Naive thymus-derived CD4-positive, alpha-beta T cell (primary cell): ENCODE measurements at regions not wholly inside any gene's neighbourhood (a gene's known extent, or its start where the extent isn't known, plus 50 kb on each side); places are given as distances from the start of the nearest gene placed in this dataset.
"Not testable (repeated sequence)": the region's sequence is repeated elsewhere in the genome, so short reads cannot be mapped to it uniquely, and the experiment has no call there.

Experiments used
- ATAC-seq: fragments of 150-1000 bp; cut with Tn5 transposase; 2 replicates; pipeline ENCODE4 v1.10.0; 2021; ENCODE audit warnings: mild to moderate bottlenecking, moderate library complexity
- CTCF ChIA-PET: fragments of 350-600 bp; sonication (Branson Sonifier 250); formaldehyde crosslinking; loops from one replicate; lab custom pipeline; 2021; ENCODE audit warnings: antibody characterized with exemption; lab: Charles Lee
- POLR2A ChIA-PET: fragments of 350-600 bp; sonication (Branson Sonifier 250); formaldehyde crosslinking; loops from one replicate; lab custom pipeline; 2021; ENCODE audit warnings: antibody characterized with exemption, inconsistent platforms; lab: Charles Lee
- DNase-seq, 9 donors: peaks; one replicate each; pipeline versions ENCODE4 v3.0.0 to v3.0.0-alpha.2; 2020 to 2022; ENCODE audit warnings: mixed read lengths in 1 of 9
- H3K27ac ChIP-seq: one replicate; pipeline ENCODE4 v1.7.0; 2013; ENCODE audit warnings: mild to moderate bottlenecking, low read depth, low read length, moderate library complexity
- H3K27me3 ChIP-seq, 2 donors: one replicate each; pipeline ENCODE4 v1.7.0; 2013; ENCODE audit warnings: low read length in 2 of 2, mild to moderate bottlenecking in 2 of 2, moderate library complexity in 2 of 2; ENCODE audit not compliant: control insufficient read depth in 2 of 2, insufficient read depth in 2 of 2
- H3K36me3 ChIP-seq, 3 experiments: 1 replicate in 2 of 3; 2 replicates in 1 of 3; pipeline ENCODE4 v1.7.0; 2013; ENCODE audit warnings: low read length in 3 of 3, mild to moderate bottlenecking in 3 of 3, moderate library complexity in 1 of 3; ENCODE audit not compliant: insufficient read depth in 3 of 3, control insufficient read depth in 2 of 3
- H3K4me1 ChIP-seq, 2 donors: one replicate each; pipeline ENCODE4 v1.7.0; 2013; ENCODE audit warnings: low read length in 2 of 2, mild to moderate bottlenecking in 2 of 2, moderate library complexity in 1 of 2; ENCODE audit not compliant: control insufficient read depth in 2 of 2, insufficient read depth in 2 of 2
- H3K4me3 ChIP-seq: 2 replicates; pipeline ENCODE4 v1.7.0; 2013; ENCODE audit warnings: mild to moderate bottlenecking, low read length
- H3K9me3 ChIP-seq, 3 experiments: 1 replicate in 2 of 3; 2 replicates in 1 of 3; pipeline ENCODE4 v1.7.0; 2013; ENCODE audit warnings: low read length in 3 of 3; ENCODE audit not compliant: control insufficient read depth in 2 of 3
- H3K27ac Mint-ChIP-seq, 9 donors: one replicate each; pipeline ENCODE4 v1.8.0; 2020 to 2022; ENCODE audit warnings: mixed read lengths in 9 of 9, mild to moderate bottlenecking in 8 of 9, moderate library complexity in 5 of 9, inconsistent platforms in 2 of 9
- H3K27me3 Mint-ChIP-seq, 5 donors: one replicate each; pipeline ENCODE4 v1.8.0; 2021 to 2022; ENCODE audit warnings: mixed read lengths in 5 of 5, mild to moderate bottlenecking in 1 of 5
- H3K36me3 Mint-ChIP-seq, 5 donors: one replicate each; pipeline ENCODE4 v1.8.0; 2020 to 2022; ENCODE audit warnings: mixed read lengths in 5 of 5, mild to moderate bottlenecking in 3 of 5, inconsistent platforms in 1 of 5
- H3K4me1 Mint-ChIP-seq, 7 donors: one replicate each; pipeline ENCODE4 v1.8.0; 2020 to 2022; ENCODE audit warnings: mixed read lengths in 7 of 7, mild to moderate bottlenecking in 3 of 7, inconsistent platforms in 1 of 7
- H3K4me3 Mint-ChIP-seq, 10 donors: one replicate each; pipeline ENCODE4 v1.8.0; 2020 to 2022; ENCODE audit warnings: mild to moderate bottlenecking in 10 of 10, mixed read lengths in 10 of 10, moderate library complexity in 6 of 10, inconsistent platforms in 2 of 10
- H3K9me3 Mint-ChIP-seq, 11 donors: one replicate each; pipeline ENCODE4 v1.8.0; 2020 to 2022; ENCODE audit warnings: mixed read lengths in 11 of 11, mild to moderate bottlenecking in 4 of 11, inconsistent platforms in 1 of 11, moderate library complexity in 1 of 11
- intact Hi-C, 2 donors: fragments of 100-400 bp; cut with micrococcal nuclease; formaldehyde crosslinking; loops; one replicate each; pipeline ENCODE4 v1.15.1; 2023

- H3K4me3 ChIP-seq = no peak overlapping the region
- Mint-ChIP-seq H3K4me3 (no peak overlapping the region), H3K9me3 (peaks cover 0 to 8% (median 0%) of the 10 kb centered on the region in 11 donors), H3K27ac (peak overlapping the region in 1 of 9 donors; percentile 28), H3K27me3 (peaks cover 0 to 6% (median 0%) of the 10 kb centered on the region in 5 donors), H3K4me1 (no peaks in the 10 kb centered on the region), H3K36me3 (no peaks in the 10 kb centered on the region)
- intact Hi-C loops = no loop called here
- peak; percentile 31 for ATAC-seq
- no peaks in the 10 kb centered on the region for H3K27me3 ChIP-seq
- DNase-seq = no peak
- no peaks in the 10 kb centered on the region for H3K4me1 ChIP-seq
- CTCF ChIA-PET = no interaction called here
- H3K36me3 ChIP-seq = no peaks in the 10 kb centered on the region
- H3K27ac ChIP-seq = no peak overlapping the region
- no peaks in the 10 kb centered on the region for H3K9me3 ChIP-seq
- POLR2A ChIA-PET = no interaction called here
These were observed 465.5 kb downstream of the PDZRN4 start for GRCh38 chr12:41653386-41654326.

GRCh38 chr12:41652981-41653380 lies 464.9 kb downstream of the PDZRN4 start:
- DNase-seq = no peak
- H3K27ac ChIP-seq = no peak overlapping the region

GRCh38 chr12:41645624-41646023 lies 457.5 kb downstream of the PDZRN4 start:
- ChIA-PET POLR2A (no interaction called here), CTCF (interaction anchor here (0.7 kb wide), 1 partner anchor 271 kb away, joined by 4 read pairs; no protein-coding TSS in a partner anchor)
- no peaks in the 10 kb centered on the region for H3K36me3 Mint-ChIP-seq
- no peak for DNase-seq
- peaks cover 0 to 3% (median 0%) of the 10 kb centered on the region in 11 donors for H3K9me3 Mint-ChIP-seq
- no peak for ATAC-seq
- Histone ChIP-seq H3K4me3 (no peak overlapping the region), H3K9me3 (no peaks in the 10 kb centered on the region), H3K27ac (no peak overlapping the region), H3K4me1 (no peaks in the 10 kb centered on the region), H3K27me3 (no peaks in the 10 kb centered on the region), H3K36me3 (no peaks in the 10 kb centered on the region)
- intact Hi-C loops = no loop called here
- H3K4me1 Mint-ChIP-seq = no peaks in the 10 kb centered on the region
- H3K4me3 Mint-ChIP-seq = no peak overlapping the region
- H3K27me3 Mint-ChIP-seq = peaks cover 0 to 5% (median 4%) of the 10 kb centered on the region in 5 donors
- no peak overlapping the region for H3K27ac Mint-ChIP-seq

More at GRCh38 chr12:41652981-41653380, 464.9 kb downstream of the PDZRN4 start:
- Histone ChIP-seq H3K27me3 (no peaks in the 10 kb centered on the region), H3K9me3 (no peaks in the 10 kb centered on the region), H3K4me3 (no peak overlapping the region), H3K36me3 (no peaks in the 10 kb centered on the region), H3K4me1 (no peaks in the 10 kb centered on the region)
- intact Hi-C loops = no loop called here
- Mint-ChIP-seq H3K4me3 (no peak overlapping the region), H3K9me3 (peaks cover 0 to 8% (median 0%) of the 10 kb centered on the region in 11 donors), H3K4me1 (no peaks in the 10 kb centered on the region), H3K36me3 (no peaks in the 10 kb centered on the region), H3K27me3 (peaks cover 0 to 6% (median 0%) of the 10 kb centered on the region in 5 donors), H3K27ac (no peak overlapping the region)
- ChIA-PET POLR2A (no interaction called here), CTCF (no interaction called here)
- ATAC-seq = no peak

- POLR2A ChIA-PET, H3K27ac ChIP-seq, H3K9me3 Mint-ChIP-seq, H3K9me3 ChIP-seq, H3K27me3 Mint-ChIP-seq, ATAC-seq, H3K4me1 ChIP-seq, H3K4me3 Mint-ChIP-seq, intact Hi-C loops, H3K27ac Mint-ChIP-seq, H3K4me1 Mint-ChIP-seq, DNase-seq, H3K27me3 ChIP-seq, H3K36me3 ChIP-seq, CTCF ChIA-PET, H3K4me3 ChIP-seq, H3K36me3 Mint-ChIP-seq: not testable (repeated sequence)
These were observed 454.7 kb downstream of the PDZRN4 start for GRCh38 chr12:41642808-41643207.

GRCh38 chr12:41636653-41637052 lies 448.5 kb downstream of the PDZRN4 start:
- ChIA-PET CTCF (no interaction called here), POLR2A (no interaction called here)
- H3K9me3 Mint-ChIP-seq = peaks cover 0 to 5% (median 0%) of the 10 kb centered on the region in 11 donors
- Histone ChIP-seq H3K36me3 (no peaks in the 10 kb centered on the region), H3K4me1 (no peaks in the 10 kb centered on the region), H3K27me3 (no peaks in the 10 kb centered on the region), H3K27ac (no peak overlapping the region), H3K9me3 (no peaks in the 10 kb centered on the region), H3K4me3 (no peak overlapping the region)
- ATAC-seq (no peak), DNase-seq (no peak)
- no peaks in the 10 kb centered on the region for H3K27me3 Mint-ChIP-seq
- no peaks in the 10 kb centered on the region for H3K4me1 Mint-ChIP-seq
- no peaks in the 10 kb centered on the region for H3K36me3 Mint-ChIP-seq
- H3K4me3 Mint-ChIP-seq = no peak overlapping the region
- intact Hi-C loops = no loop called here
- no peak overlapping the region for H3K27ac Mint-ChIP-seq

- Histone ChIP-seq H3K4me3 (no peak overlapping the region), H3K36me3 (no peaks in the 10 kb centered on the region), H3K27ac (no peak overlapping the region), H3K9me3 (no peaks in the 10 kb centered on the region), H3K27me3 (no peaks in the 10 kb centered on the region), H3K4me1 (no peaks in the 10 kb centered on the region)
- intact Hi-C loops = no loop called here
- ChIA-PET CTCF (interaction anchor here (0.7 kb wide), 1 partner anchor 20 kb away, joined by 3 read pairs; no protein-coding TSS in a partner anchor), POLR2A (no interaction called here)
- no peaks in the 10 kb centered on the region for H3K4me1 Mint-ChIP-seq
- H3K36me3 Mint-ChIP-seq = no peaks in the 10 kb centered on the region
- H3K27ac Mint-ChIP-seq = no peak overlapping the region
- H3K27me3 Mint-ChIP-seq = no peaks in the 10 kb centered on the region
- H3K9me3 Mint-ChIP-seq = peaks cover 0 to 10% (median 3%) of the 10 kb centered on the region in 11 donors
- ATAC-seq (no peak), DNase-seq (no peak)
- no peak overlapping the region for H3K4me3 Mint-ChIP-seq
These were observed 447.7 kb downstream of the PDZRN4 start for GRCh38 chr12:41635626-41636364.
